GM18519 (cell line): ENCODE measurements at regions not wholly inside any gene's neighbourhood (a gene's known extent, or its start where the extent isn't known, plus 50 kb on each side); places are given as distances from the start of the nearest gene placed in this dataset.

Experiments used
- ATAC-seq: cut with Tn5 transposase; IDR thresholded peaks from one replicate; pipeline ENCODE4 v1.9.1; 2021; ENCODE audit warnings: mild to moderate bottlenecking, moderate library complexity; ENCODE audit not compliant: unreplicated experiment, low FRiP score

GRCh38 chr18:78687736-78688135, 291.9 kb upstream of the SALL3 start:
- no peak for ATAC-seq

GRCh38 chr18:78688249-78688648, 291.4 kb upstream of the SALL3 start:
- no peak for ATAC-seq

- no peak for ATAC-seq
These were observed 290.7 kb upstream of the SALL3 start for GRCh38 chr18:78688916-78689315.

GRCh38 chr18:78689606-78690005, 290.0 kb upstream of the SALL3 start:
- ATAC-seq, result no peak

- ATAC-seq, result no peak
These were observed 287.5 kb upstream of the SALL3 start for GRCh38 chr18:78692105-78692504.

- ATAC-seq, result no peak
These were observed 286.2 kb upstream of the SALL3 start for GRCh38 chr18:78693429-78693828.

- no peak for ATAC-seq
These were observed 282.8 kb upstream of the SALL3 start for GRCh38 chr18:78696698-78697435.

GRCh38 chr18:78697446-78697845, 282.2 kb upstream of the SALL3 start:
- ATAC-seq, result no peak

GRCh38 chr18:78698914-78699313, 280.7 kb upstream of the SALL3 start:
- no peak for ATAC-seq

GRCh38 chr18:78699499-78699898, 280.1 kb upstream of the SALL3 start:
- no peak for ATAC-seq

- ATAC-seq, result no peak
These were observed 277.7 kb upstream of the SALL3 start for GRCh38 chr18:78701771-78702396.

- no peak for ATAC-seq
These were observed 276.3 kb upstream of the SALL3 start for GRCh38 chr18:78703291-78703690.

- ATAC-seq, result no peak
These were observed 274.6 kb upstream of the SALL3 start for GRCh38 chr18:78704971-78705461.

- ATAC-seq, result no peak
These were observed 270.3 kb upstream of the SALL3 start for GRCh38 chr18:78709261-78709809.

GRCh38 chr18:78711316-78711715, 268.3 kb upstream of the SALL3 start:
- no peak for ATAC-seq

- ATAC-seq, result no peak
These were observed 267.6 kb upstream of the SALL3 start for GRCh38 chr18:78711971-78712370.

- ATAC-seq, result no peak
These were observed 266.5 kb upstream of the SALL3 start for GRCh38 chr18:78713069-78713468.

GRCh38 chr18:78713726-78714125, 265.9 kb upstream of the SALL3 start:
- no peak for ATAC-seq

GRCh38 chr18:78716022-78716421, 263.6 kb upstream of the SALL3 start:
- ATAC-seq, result no peak

GRCh38 chr18:78716581-78716980, 263.0 kb upstream of the SALL3 start:
- no peak for ATAC-seq

- no peak for ATAC-seq
These were observed 262.4 kb upstream of the SALL3 start for GRCh38 chr18:78717051-78717765.
